Osteocyte (in vitro differentiated cells): ENCODE measurements at regions not wholly inside any gene's neighbourhood (a gene's known extent, or its start where the extent isn't known, plus 50 kb on each side); places are given as distances from the start of the nearest gene placed in this dataset.

Experiments
- DNase-seq: peaks from one replicate; pipeline ENCODE4 v3.0.0; 2021; ENCODE audit warnings: mixed read lengths; ENCODE audit not compliant: unreplicated experiment; ENCODE audit errors: extremely low spot score
- H3K27ac Mint-ChIP-seq: one replicate; pipeline ENCODE4 v1.8.0; 2021; ENCODE audit warnings: mild to moderate bottlenecking, mixed read lengths; ENCODE audit not compliant: unreplicated experiment
- H3K27me3 Mint-ChIP-seq: one replicate; pipeline ENCODE4 v1.8.0; 2021; ENCODE audit warnings: mixed read lengths; ENCODE audit not compliant: unreplicated experiment
- H3K36me3 Mint-ChIP-seq: one replicate; pipeline ENCODE4 v1.8.0; 2021; ENCODE audit warnings: mixed read lengths; ENCODE audit not compliant: unreplicated experiment
- H3K4me1 Mint-ChIP-seq: one replicate; pipeline ENCODE4 v1.8.0; 2021; ENCODE audit warnings: mixed read lengths; ENCODE audit not compliant: unreplicated experiment
- H3K4me3 Mint-ChIP-seq: one replicate; pipeline ENCODE4 v1.8.0; 2021; ENCODE audit warnings: mild to moderate bottlenecking, moderate library complexity, mixed read lengths; ENCODE audit not compliant: unreplicated experiment
- H3K9me3 Mint-ChIP-seq: one replicate; pipeline ENCODE4 v1.8.0; 2021; ENCODE audit warnings: mixed read lengths; ENCODE audit not compliant: unreplicated experiment
- TF ChIP-seq, protein P1 (sequence below): fragments of 200-600 bp; sonication (generic); IDR thresholded peaks from 2 replicates; pipeline ENCODE4 v1.5.0; 2021; ENCODE audit warnings: antibody characterized with exemption, mild to moderate bottlenecking, moderate library complexity

DNA sequence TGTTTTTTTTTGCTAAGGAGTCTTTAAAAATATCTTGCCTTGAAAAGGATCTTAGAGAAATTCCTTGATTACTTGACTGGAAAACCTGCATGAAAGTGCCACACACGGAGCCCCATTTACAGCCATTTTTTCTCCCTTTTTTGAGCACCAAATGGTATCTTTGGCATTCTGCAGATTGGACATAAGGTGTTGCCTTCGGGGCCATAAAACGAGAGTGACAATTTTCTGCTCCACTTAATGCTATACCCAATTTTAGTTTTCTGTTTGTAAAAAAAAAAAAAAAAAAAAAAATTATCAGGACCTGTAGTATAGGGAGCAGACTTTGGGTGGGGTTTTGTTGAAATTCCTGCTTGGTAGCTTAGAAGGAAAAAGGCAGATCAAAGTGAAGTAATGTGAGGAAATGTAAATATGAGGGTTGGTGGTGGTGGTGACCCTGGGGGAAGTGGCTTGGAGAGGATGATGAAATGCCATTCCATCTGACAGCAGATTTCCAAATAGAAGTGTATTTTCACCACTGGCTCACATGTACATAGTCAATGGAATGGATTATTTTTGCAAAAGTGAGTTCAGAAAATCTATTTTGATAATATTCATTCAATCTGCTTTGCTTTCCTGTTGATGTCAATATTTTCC is 212.1 kb upstream of the SOX4 start:
- H3K9me3 Mint-ChIP-seq = no peaks in the 10 kb centered on the region
- no peak for DNase-seq
- H3K27ac Mint-ChIP-seq = no peak overlapping the region
- H3K27me3 Mint-ChIP-seq = no peaks in the 10 kb centered on the region
- H3K4me3 Mint-ChIP-seq = no peak overlapping the region
- TF ChIP-seq, protein P1, sequence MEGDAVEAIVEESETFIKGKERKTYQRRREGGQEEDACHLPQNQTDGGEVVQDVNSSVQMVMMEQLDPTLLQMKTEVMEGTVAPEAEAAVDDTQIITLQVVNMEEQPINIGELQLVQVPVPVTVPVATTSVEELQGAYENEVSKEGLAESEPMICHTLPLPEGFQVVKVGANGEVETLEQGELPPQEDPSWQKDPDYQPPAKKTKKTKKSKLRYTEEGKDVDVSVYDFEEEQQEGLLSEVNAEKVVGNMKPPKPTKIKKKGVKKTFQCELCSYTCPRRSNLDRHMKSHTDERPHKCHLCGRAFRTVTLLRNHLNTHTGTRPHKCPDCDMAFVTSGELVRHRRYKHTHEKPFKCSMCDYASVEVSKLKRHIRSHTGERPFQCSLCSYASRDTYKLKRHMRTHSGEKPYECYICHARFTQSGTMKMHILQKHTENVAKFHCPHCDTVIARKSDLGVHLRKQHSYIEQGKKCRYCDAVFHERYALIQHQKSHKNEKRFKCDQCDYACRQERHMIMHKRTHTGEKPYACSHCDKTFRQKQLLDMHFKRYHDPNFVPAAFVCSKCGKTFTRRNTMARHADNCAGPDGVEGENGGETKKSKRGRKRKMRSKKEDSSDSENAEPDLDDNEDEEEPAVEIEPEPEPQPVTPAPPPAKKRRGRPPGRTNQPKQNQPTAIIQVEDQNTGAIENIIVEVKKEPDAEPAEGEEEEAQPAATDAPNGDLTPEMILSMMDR = no peak
- H3K4me1 Mint-ChIP-seq = peaks cover 20% of the 10 kb centered on the region
- H3K36me3 Mint-ChIP-seq = no peaks in the 10 kb centered on the region

DNA sequence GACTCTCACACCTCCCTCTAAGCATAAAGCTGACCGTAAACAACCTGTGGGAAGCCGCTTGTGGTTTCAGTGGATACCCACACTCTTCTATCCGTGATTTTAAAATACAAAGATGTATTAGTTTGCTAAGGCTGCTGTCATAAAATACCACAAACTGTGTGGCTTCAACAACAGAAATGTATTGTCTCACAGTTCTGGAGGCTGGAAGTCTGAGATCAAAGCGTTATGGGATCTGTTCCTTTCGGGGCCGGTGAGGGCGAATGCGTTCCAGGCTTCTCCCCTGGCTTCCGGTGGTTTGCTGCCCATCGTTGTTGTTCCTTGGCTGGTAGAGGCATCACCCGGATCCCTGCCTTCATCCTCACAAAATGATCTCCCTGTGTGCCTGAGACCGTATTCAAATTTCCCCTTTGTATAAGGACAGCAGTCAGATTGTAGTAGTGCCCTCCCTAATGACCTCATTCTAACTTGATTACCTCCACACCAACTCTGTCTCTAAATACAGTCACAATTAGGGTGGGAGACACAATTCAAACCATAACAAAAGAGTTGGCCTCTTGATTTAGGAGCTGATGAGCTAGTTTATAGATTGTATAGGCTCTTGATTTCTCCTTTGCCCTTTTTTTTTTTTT is 210.6 kb upstream of the SOX4 start:
- Mint-ChIP-seq H3K9me3 (no peaks in the 10 kb centered on the region), H3K36me3 (no peaks in the 10 kb centered on the region), H3K4me1 (peaks cover 20% of the 10 kb centered on the region), H3K27ac (no peak overlapping the region), H3K4me3 (no peak overlapping the region), H3K27me3 (no peaks in the 10 kb centered on the region)
- TF ChIP-seq, protein P1 = no peak
- DNase-seq = no peak

DNA sequence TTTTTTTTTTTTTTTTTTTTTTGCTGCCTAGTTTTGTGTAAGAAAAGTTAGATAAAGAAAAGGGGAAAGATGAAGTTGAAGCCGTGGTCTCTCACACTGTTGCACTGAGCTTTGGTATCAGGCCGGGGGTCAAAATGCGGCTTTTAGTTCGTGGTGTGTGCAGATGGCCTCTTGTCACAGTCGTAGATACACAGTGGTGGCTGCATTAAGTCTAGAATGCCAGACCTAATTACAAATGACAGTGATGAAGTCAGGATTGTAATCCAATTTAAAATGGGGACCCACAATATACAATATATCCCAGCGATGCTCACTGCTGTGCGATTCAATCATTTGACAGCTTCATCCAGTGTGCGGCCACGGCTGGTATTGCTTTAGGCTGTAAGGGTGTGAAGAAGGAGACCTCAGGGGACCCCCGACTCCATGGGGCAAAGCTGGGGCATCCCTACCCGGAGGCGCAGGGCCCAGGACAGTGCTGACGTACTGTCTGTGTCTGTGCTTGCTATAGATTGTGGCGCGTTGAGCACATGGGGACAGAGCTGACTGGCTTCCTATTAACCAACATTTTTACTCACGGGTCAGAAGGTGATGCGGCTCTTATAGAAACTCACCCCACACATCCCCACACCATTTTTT is 210.0 kb upstream of the SOX4 start:
- no peak overlapping the region for H3K4me3 Mint-ChIP-seq
- H3K4me1 Mint-ChIP-seq = peaks cover 20% of the 10 kb centered on the region

GRCh38 chr6:21384216-21384615 is 209.3 kb upstream of the SOX4 start:
- H3K27me3 Mint-ChIP-seq = no peaks in the 10 kb centered on the region
- TF ChIP-seq, protein P1 = no peak
- H3K4me1 Mint-ChIP-seq = peaks cover 20% of the 10 kb centered on the region
- no peak for DNase-seq
- no peak overlapping the region for H3K4me3 Mint-ChIP-seq
- H3K9me3 Mint-ChIP-seq = no peaks in the 10 kb centered on the region
- no peak overlapping the region for H3K27ac Mint-ChIP-seq
- no peaks in the 10 kb centered on the region for H3K36me3 Mint-ChIP-seq

More for the DNA sequence above, 210.0 kb upstream of the SOX4 start:
- TF ChIP-seq, protein P1 = no peak
- H3K27ac Mint-ChIP-seq = no peak overlapping the region
- H3K36me3 Mint-ChIP-seq = no peaks in the 10 kb centered on the region
- H3K27me3 Mint-ChIP-seq = no peaks in the 10 kb centered on the region
- H3K9me3 Mint-ChIP-seq = no peaks in the 10 kb centered on the region
- no peak for DNase-seq

DNA sequence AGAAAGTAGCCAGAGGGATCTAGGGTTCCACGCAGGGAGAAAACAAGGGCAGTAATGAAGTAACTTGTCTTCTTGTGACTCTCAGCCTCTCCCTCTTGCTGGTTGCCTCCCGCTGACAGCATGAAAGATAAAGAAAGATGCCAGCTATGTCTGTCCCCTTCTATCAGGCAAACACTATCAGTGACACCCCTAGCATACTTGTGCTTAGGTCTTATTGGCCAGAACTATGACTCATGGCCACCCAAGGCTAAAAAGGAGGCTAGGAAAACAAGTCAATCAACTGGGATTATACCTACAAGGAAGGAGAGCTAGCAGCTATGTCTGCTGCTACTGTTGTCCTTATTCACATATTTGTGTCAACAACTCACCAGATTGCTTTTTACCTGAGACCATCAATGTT is 206.8 kb upstream of the SOX4 start:
- H3K4me1 Mint-ChIP-seq = peaks cover 14% of the 10 kb centered on the region
- H3K36me3 Mint-ChIP-seq = no peaks in the 10 kb centered on the region
- H3K27ac Mint-ChIP-seq = no peak overlapping the region
- no peak for DNase-seq
- H3K4me3 Mint-ChIP-seq = no peak overlapping the region
- TF ChIP-seq, protein P1 = no peak
- H3K9me3 Mint-ChIP-seq = no peaks in the 10 kb centered on the region
- H3K27me3 Mint-ChIP-seq = no peaks in the 10 kb centered on the region
